Renal pelvis (tissue), 1 donor: ENCODE measurements at regions not wholly inside any gene's neighbourhood (a gene's known extent, or its start where the extent isn't known, plus 50 kb on each side); places are given as distances from the start of the nearest gene placed in this dataset.

Source experiments
- DNase-seq: peaks from one replicate; pipeline ENCODE4 v3.0.0-alpha.2; 2013

DNA sequence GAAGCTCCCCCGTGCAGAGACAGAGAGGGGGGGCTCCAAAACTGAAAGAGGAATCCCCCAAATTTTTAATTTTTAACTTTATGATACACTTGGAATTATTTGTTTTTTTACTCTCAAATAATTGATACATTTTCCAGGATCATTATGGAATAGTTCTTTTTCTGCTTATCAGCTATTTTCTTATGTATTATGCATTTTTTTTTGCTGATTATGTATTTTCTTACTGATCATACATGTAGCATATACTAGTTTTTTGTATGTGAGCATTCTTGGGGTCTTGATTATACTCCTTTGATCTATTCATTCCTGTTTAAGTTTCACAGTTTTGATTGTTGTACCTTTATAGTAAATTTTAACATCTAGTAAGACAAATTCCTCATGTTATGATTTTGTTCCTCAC is 55.5 kb upstream of the LDHB start:
- no peak for DNase-seq

DNA sequence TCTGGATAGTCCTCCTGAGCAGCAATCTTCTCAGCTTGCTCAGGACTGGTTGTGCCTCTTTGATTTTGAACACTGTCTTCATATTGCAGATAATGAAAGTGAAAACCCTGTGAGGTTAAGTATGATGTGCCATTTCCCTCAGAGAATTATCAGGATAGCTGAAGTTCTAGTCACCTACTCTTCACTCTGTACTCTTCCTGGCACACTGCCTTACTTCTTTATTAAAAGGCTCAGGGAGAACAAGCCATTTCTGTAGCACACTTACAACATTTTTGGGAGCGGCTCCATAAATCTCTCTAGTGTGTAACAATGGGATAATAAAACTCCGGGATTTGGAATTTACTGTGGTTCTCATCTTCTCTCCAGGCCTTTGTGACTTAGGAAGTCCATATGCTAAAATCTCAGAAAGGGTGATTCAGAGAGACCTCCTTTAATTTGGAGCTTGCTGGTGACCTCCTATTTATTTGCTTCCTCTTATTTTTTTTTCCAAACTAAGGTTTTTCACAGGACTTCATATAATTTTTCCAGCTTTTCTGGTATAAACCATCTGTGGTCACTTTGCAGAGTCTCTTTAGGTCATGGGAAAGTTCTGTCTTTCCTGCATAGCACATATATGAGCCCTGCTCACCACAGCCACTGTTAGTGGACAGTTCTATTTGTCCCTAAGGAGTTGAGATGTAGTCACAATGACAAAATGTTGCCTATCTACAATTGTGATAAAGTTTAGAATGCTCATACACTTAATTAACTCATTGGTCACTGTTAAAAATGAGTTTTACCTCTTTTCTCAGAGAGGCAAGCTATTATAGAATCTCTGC is 53.5 kb upstream of the LDHB start:
- peak; percentile 50 for DNase-seq
